Endothelial cell of umbilical vein (primary cell): ENCODE measurements at regions not wholly inside any gene's neighbourhood (a gene's known extent, or its start where the extent isn't known, plus 50 kb on each side); places are given as distances from the start of the nearest gene placed in this dataset.

ENCODE experiments used
- BruUV-seq: library from RNA; stranded (reverse); fragments of 400-500 nt; replicated peaks from 2 replicates; lab custom pipeline; 2021; lab: Mats Ljungman, UMichigan
- CTCF ChIA-PET: fragments of 300-600, 350-600 bp; sonication (Branson Sonifier 250); formaldehyde crosslinking; loops from one replicate; lab custom pipeline; 2021; ENCODE audit warnings: antibody characterized with exemption, inconsistent platforms; lab: Charles Lee
- POLR2A ChIA-PET: fragments of 300-600, 350-600 bp; sonication (Branson Sonifier 250); formaldehyde crosslinking; loops from one replicate; lab custom pipeline; 2021; ENCODE audit warnings: antibody characterized with exemption, inconsistent platforms; lab: Charles Lee
- DNase-seq: peaks from one replicate; pipeline ENCODE4 v3.0.0-alpha.2; 2011; ENCODE audit warnings: low read depth, low spot score
- FAIRE-seq: peaks from 2 replicates; lab custom pipeline; 2011; peaks lifted over from hg19 to GRCh38; lab: Jason Lieb, UNC
- H2AFZ ChIP-seq: 2 replicates; pipeline ENCODE4 v1.6.0; 2012; ENCODE audit warnings: low read depth, low read length, control low read depth, inconsistent platforms
- H3K27ac ChIP-seq: 2 replicates; pipeline ENCODE4 v1.5.1; 2011; ENCODE audit warnings: low read depth, mild to moderate bottlenecking, control low read depth, low read length, moderate library complexity; ENCODE audit not compliant: insufficient read depth
- H3K27me3 ChIP-seq, 2 experiments: 2 replicates each; pipeline versions ENCODE4 v1.6.0 to v1.6.1; 2011; ENCODE audit warnings: low read length in 2 of 2, mixed read lengths in 1 of 2; ENCODE audit not compliant: control insufficient read depth in 2 of 2, insufficient read depth in 2 of 2
- H3K36me3 ChIP-seq, 2 experiments: 2 replicates in 1 of 2; 3 replicates in 1 of 2; pipeline ENCODE4 v1.5.1; 2011; ENCODE audit warnings: low read length in 2 of 2, mild to moderate bottlenecking in 1 of 2, moderate library complexity in 1 of 2; ENCODE audit not compliant: control insufficient read depth in 2 of 2, insufficient read depth in 2 of 2; ENCODE audit errors: extremely low read depth in 1 of 2
- H3K4me1 ChIP-seq: 3 replicates; pipeline ENCODE4 v1.5.1; 2011; ENCODE audit warnings: mild to moderate bottlenecking, low read length; ENCODE audit not compliant: control insufficient read depth, insufficient read depth; ENCODE audit errors: extremely low read depth
- H3K4me2 ChIP-seq: 2 replicates; pipeline ENCODE4 v1.6.1; 2011; ENCODE audit warnings: low read length, control low read depth, mixed read lengths; ENCODE audit not compliant: insufficient read depth
- H3K4me3 ChIP-seq, 3 experiments: fragments of 200-600 bp in 1 of 3; sonication (generic), shearing (Covaris generic) in 1 of 3; replicated peaks in 1 of 3; 2 replicates each; pipeline ENCODE4 v1.5.1; 2011 to 2016; ENCODE audit warnings: control low read depth in 3 of 3, low read length in 3 of 3, mild to moderate bottlenecking in 2 of 3, inconsistent platforms in 1 of 3, low read depth in 1 of 3, moderate library complexity in 1 of 3; ENCODE audit not compliant: insufficient read depth in 1 of 3
- H3K79me2 ChIP-seq: 2 replicates; pipeline ENCODE4 v1.6.0; 2012; ENCODE audit warnings: low read length, inconsistent platforms; ENCODE audit not compliant: control insufficient read depth, insufficient read depth
- H3K9ac ChIP-seq: replicated peaks from 2 replicates; pipeline ENCODE3; 2011; ENCODE audit warnings: low read length, control low read depth; ENCODE audit not compliant: insufficient read depth; ENCODE audit errors: extremely low read depth
- H3K9me1 ChIP-seq: replicated peaks from 3 replicates; pipeline ENCODE4 v1.6.0; 2011; ENCODE audit warnings: mild to moderate bottlenecking, low read length; ENCODE audit not compliant: control insufficient read depth, insufficient read depth; ENCODE audit errors: extremely low read depth
- H3K9me3 ChIP-seq: replicated peaks from 2 replicates; pipeline ENCODE4 v1.5.1; 2012; ENCODE audit warnings: low read length, inconsistent platforms; ENCODE audit not compliant: control insufficient read depth, insufficient read depth
- H4K20me1 ChIP-seq: replicated peaks from 2 replicates; pipeline ENCODE3; 2011; ENCODE audit warnings: mild to moderate bottlenecking, low read length; ENCODE audit not compliant: control insufficient read depth, insufficient read depth; ENCODE audit errors: extremely low read depth
- EZH2 ChIP-seq: IDR thresholded peaks from 2 replicates; pipeline ENCODE4 v1.6.1; 2012; ENCODE audit warnings: borderline replicate concordance, low read depth, mild to moderate bottlenecking, moderate library complexity, low read length, inconsistent platforms; ENCODE audit not compliant: severe bottlenecking
- FOS ChIP-seq: IDR thresholded peaks from 2 replicates; pipeline ENCODE4 v1.6.1; 2011; ENCODE audit warnings: mild to moderate bottlenecking, low read length, moderate library complexity, borderline replicate concordance; ENCODE audit not compliant: insufficient read depth
- GATA2 ChIP-seq: IDR thresholded peaks from 2 replicates; pipeline ENCODE4 v1.7.0; 2011; ENCODE audit warnings: low read depth, mild to moderate bottlenecking, moderate library complexity, mixed read lengths, low read length; ENCODE audit not compliant: insufficient read length, insufficient read depth
- JUN ChIP-seq: IDR thresholded peaks from 2 replicates; pipeline ENCODE4 v1.6.1; 2011; ENCODE audit warnings: borderline replicate concordance, low read depth; ENCODE audit not compliant: insufficient read length, insufficient read depth
- MYC ChIP-seq: IDR thresholded peaks from one replicate; pipeline ENCODE4 v1.6.1; 2011; ENCODE audit warnings: mild to moderate bottlenecking, low read depth, low read length
- POLR2A ChIP-seq: IDR thresholded peaks from 2 replicates; pipeline ENCODE4 v1.6.1; 2012; ENCODE audit warnings: low read depth, mild to moderate bottlenecking, control low read depth, low read length
- POLR2AphosphoS5 ChIP-seq: IDR thresholded peaks from 2 replicates; pipeline ENCODE4 v1.6.1; 2012; ENCODE audit warnings: low read depth, mild to moderate bottlenecking, control low read depth, low read length, moderate library complexity; ENCODE audit not compliant: insufficient read depth
- dilution Hi-C: fragments of 300-500 bp; cut with MboI; formaldehyde crosslinking; loops from one replicate; pipeline ENCODE4 v1.15.0; 2019; ENCODE audit warnings: low sequenced_read_pairs; ENCODE audit not compliant: extremely low pct_ligation_motif_present
- intact Hi-C: fragments of 100-400 bp; cut with micrococcal nuclease; formaldehyde crosslinking; loops from one replicate; pipeline ENCODE4 v1.10.0; 2022
- TF ChIP-seq, protein P1 (sequence below), 2 donors: IDR thresholded peaks; 1 replicate in 1 of 2; 2 replicates in 1 of 2; pipeline ENCODE4 v1.5.1; 2011; ENCODE audit warnings: low read length in 2 of 2, mild to moderate bottlenecking in 2 of 2, moderate library complexity in 2 of 2, control low read depth in 1 of 2, inconsistent platforms in 1 of 2, low read depth in 1 of 2; ENCODE audit not compliant: insufficient read depth in 1 of 2; ENCODE audit errors: extremely low read depth in 1 of 2
- TF ChIP-seq, protein P2 (sequence below): IDR thresholded peaks from 2 replicates; pipeline ENCODE4 v1.6.1; 2011; ENCODE audit not compliant: insufficient read depth, insufficient read length

DNA sequence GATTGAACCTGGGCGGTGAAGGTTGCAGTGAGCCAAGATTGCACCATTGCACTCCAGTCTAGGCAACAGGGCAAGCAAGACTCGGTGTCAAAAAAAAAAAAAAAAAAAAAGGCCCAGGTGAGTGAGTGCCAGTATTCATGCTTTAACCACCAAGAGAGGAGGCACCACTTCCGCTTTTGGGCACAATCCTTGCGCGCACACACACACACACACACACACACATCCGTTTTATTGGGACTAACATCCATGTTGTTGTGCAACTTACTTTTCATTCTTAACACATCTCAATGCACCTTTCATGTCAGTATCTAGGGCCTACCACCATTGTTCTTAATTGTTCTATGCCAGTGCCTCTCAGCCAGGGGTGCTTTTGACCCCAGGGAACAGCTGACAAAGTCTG lies 263.0 kb downstream of the CDC5L start:
- peaks cover 13 to 23% of the 10 kb centered on the region in 2 experiments for H3K27me3 ChIP-seq
- BruUV-seq, result no TSS peak
- no peaks in the 10 kb centered on the region for H3K9me1 ChIP-seq
- no peak overlapping the region for H3K4me3 ChIP-seq
- H3K4me1 ChIP-seq, result no peaks in the 10 kb centered on the region
- H3K79me2 ChIP-seq, result no peaks in the 10 kb centered on the region
- H3K4me2 ChIP-seq, result no peak overlapping the region
- no peak overlapping the region for H3K9ac ChIP-seq
- intact Hi-C loops, result loop anchor here (10.0 kb wide), 1 partner anchor 434 kb away; no protein-coding TSS in a partner anchor
- dilution Hi-C loops, result no loop called here
- no peaks in the 10 kb centered on the region for H3K36me3 ChIP-seq
- DNase-seq, result no peak
- TF ChIP-seq POLR2AphosphoS5, result no peak
- TF ChIP-seq, protein P1, sequence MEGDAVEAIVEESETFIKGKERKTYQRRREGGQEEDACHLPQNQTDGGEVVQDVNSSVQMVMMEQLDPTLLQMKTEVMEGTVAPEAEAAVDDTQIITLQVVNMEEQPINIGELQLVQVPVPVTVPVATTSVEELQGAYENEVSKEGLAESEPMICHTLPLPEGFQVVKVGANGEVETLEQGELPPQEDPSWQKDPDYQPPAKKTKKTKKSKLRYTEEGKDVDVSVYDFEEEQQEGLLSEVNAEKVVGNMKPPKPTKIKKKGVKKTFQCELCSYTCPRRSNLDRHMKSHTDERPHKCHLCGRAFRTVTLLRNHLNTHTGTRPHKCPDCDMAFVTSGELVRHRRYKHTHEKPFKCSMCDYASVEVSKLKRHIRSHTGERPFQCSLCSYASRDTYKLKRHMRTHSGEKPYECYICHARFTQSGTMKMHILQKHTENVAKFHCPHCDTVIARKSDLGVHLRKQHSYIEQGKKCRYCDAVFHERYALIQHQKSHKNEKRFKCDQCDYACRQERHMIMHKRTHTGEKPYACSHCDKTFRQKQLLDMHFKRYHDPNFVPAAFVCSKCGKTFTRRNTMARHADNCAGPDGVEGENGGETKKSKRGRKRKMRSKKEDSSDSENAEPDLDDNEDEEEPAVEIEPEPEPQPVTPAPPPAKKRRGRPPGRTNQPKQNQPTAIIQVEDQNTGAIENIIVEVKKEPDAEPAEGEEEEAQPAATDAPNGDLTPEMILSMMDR (IDR thresholded peaks at IDR 0.05; ENCODE audit: extremely low read depth in 1 of 2, insufficient read depth in 1 of 2, low read depth in 1 of 2, low read length in 2 of 2), result no peak
- TF ChIP-seq, protein P2, sequence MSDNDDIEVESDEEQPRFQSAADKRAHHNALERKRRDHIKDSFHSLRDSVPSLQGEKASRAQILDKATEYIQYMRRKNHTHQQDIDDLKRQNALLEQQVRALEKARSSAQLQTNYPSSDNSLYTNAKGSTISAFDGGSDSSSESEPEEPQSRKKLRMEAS, result no peak
- TF ChIP-seq POLR2A, result no peak
- TF ChIP-seq JUN, result no peak
- TF ChIP-seq MYC, result no peak
- TF ChIP-seq GATA2, result no peak
- TF ChIP-seq FOS, result no peak
- no peak for TF ChIP-seq EZH2
- H3K27ac ChIP-seq, result no peak overlapping the region
- CTCF ChIA-PET, result interaction anchor here (1.5 to 2.6 kb wide), 2 partner anchors 175 to 1064 kb away, joined by 8 to 9 read pairs; no protein-coding TSS in a partner anchor
- POLR2A ChIA-PET, result no interaction called here
- H2AFZ ChIP-seq, result no peak overlapping the region
- no peaks in the 10 kb centered on the region for H3K9me3 ChIP-seq
- no peaks in the 10 kb centered on the region for H4K20me1 ChIP-seq
- FAIRE-seq, result no peak
